ENCODE measurements at regions not wholly inside any gene's neighbourhood (a gene's known extent, or its start where the extent isn't known, plus 50 kb on each side); places are given as distances from the start of the nearest gene placed in this dataset.
"Not testable (repeated sequence)": the region's sequence is repeated elsewhere in the genome, so short reads cannot be mapped to it uniquely, and the experiment has no call there.

- no peak for DNase-seq
These were observed 423.1 kb upstream of the PITX2 start for GRCh38 chr4:111045992-111046391.

GRCh38 chr4:111046811-111047210 lies 423.9 kb upstream of the PITX2 start:
- DNase-seq, result no peak

GRCh38 chr4:111048316-111048715 lies 425.4 kb upstream of the PITX2 start:
- no peak for DNase-seq

GRCh38 chr4:111064342-111064993 lies 441.6 kb upstream of the PITX2 start:
- DNase-seq, result no peak

GRCh38 chr4:111066001-111066400 lies 443.1 kb upstream of the PITX2 start:
- DNase-seq, result no peak

GRCh38 chr4:111066447-111066846 lies 443.6 kb upstream of the PITX2 start:
- DNase-seq, result no peak

GRCh38 chr4:111066887-111067286 lies 444.0 kb upstream of the PITX2 start:
- no peak for DNase-seq

GRCh38 chr4:111068883-111069282 lies 446.0 kb upstream of the PITX2 start:
- DNase-seq, result no peak

- no peak for DNase-seq
These were observed 447.5 kb upstream of the PITX2 start for GRCh38 chr4:111070390-111070789.

- no peak for DNase-seq
These were observed 451.7 kb upstream of the PITX2 start for GRCh38 chr4:111074523-111075114.

- DNase-seq, result not testable (repeated sequence)
These were observed 453.4 kb upstream of the PITX2 start for GRCh38 chr4:111076299-111076698.

- DNase-seq, result no peak
These were observed 485.3 kb upstream of the PITX2 start for GRCh38 chr4:111108153-111108552.

GRCh38 chr4:111113591-111113990 lies 490.7 kb upstream of the PITX2 start:
- DNase-seq, result no peak

- no peak for DNase-seq
These were observed 493.0 kb upstream of the PITX2 start for GRCh38 chr4:111115881-111116280.

GRCh38 chr4:111120191-111120590 lies 497.3 kb upstream of the PITX2 start:
- no peak for DNase-seq

GRCh38 chr4:111126340-111126739 lies 503.5 kb upstream of the PITX2 start:
- DNase-seq, result no peak

GRCh38 chr4:111127841-111128240 lies 505.0 kb upstream of the PITX2 start:
- no peak for DNase-seq

- DNase-seq, result no peak
These were observed 505.4 kb upstream of the PITX2 start for GRCh38 chr4:111128327-111128726.

- DNase-seq, result no peak
These were observed 513.6 kb upstream of the PITX2 start for GRCh38 chr4:111136438-111136837.

- no peak for DNase-seq
These were observed 514.1 kb upstream of the PITX2 start for GRCh38 chr4:111136967-111137366.

GRCh38 chr4:111143510-111143909 lies 520.6 kb upstream of the PITX2 start:
- no peak for DNase-seq

GRCh38 chr4:111154934-111155333 lies 532.1 kb upstream of the PITX2 start:
- DNase-seq, result no peak

- DNase-seq, result not testable (repeated sequence)
These were observed 541.7 kb upstream of the PITX2 start for GRCh38 chr4:111164556-111164955.

GRCh38 chr4:111174331-111174730 lies 551.5 kb upstream of the PITX2 start:
- DNase-seq, result no peak

GRCh38 chr4:111178231-111178630 lies 555.4 kb upstream of the PITX2 start:
- no peak for DNase-seq
